Transverse colon (tissue), 4 donors: ENCODE measurements at regions not wholly inside any gene's neighbourhood (a gene's known extent, or its start where the extent isn't known, plus 50 kb on each side); places are given as distances from the start of the nearest gene placed in this dataset.
"Not testable (repeated sequence)": the region's sequence is repeated elsewhere in the genome, so short reads cannot be mapped to it uniquely, and the experiment has no call there.

ENCODE experiments used
- DNase-seq: peaks from one replicate; pipeline ENCODE4 v3.0.0-alpha.2; 2019
- H3K27ac ChIP-seq, 4 donors: fragments of 200-600 bp; sonication (generic); 2 replicates each; pipeline ENCODE4 v1.5.1; 2016 to 2018; ENCODE audit warnings: inconsistent platforms in 4 of 4
- H3K27me3 ChIP-seq: fragments of 200-600 bp; sonication (generic); 2 replicates; pipeline ENCODE4 v1.5.1; 2017; ENCODE audit warnings: inconsistent platforms
- H3K36me3 ChIP-seq, 4 donors: fragments of 200-600 bp; sonication (generic); 2 replicates each; pipeline ENCODE4 v1.5.1; 2017 to 2019; ENCODE audit warnings: inconsistent platforms in 4 of 4
- H3K4me1 ChIP-seq, 4 donors: fragments of 200-600 bp; sonication (generic); 2 replicates each; pipeline ENCODE4 v1.5.1; 2017 to 2020; ENCODE audit warnings: inconsistent platforms in 4 of 4
- H3K4me3 ChIP-seq, 4 donors: fragments of 200-600 bp; sonication (generic); 1 replicate in 1 of 4; 2 replicates in 3 of 4; pipeline versions ENCODE4 v1.5.1 to v1.6.1; 2017 to 2019; ENCODE audit warnings: inconsistent platforms in 4 of 4
- H3K9me3 ChIP-seq, 2 donors: fragments of 200-600 bp; sonication (generic); 2 replicates each; pipeline ENCODE4 v1.5.1; 2017 to 2019; ENCODE audit warnings: inconsistent platforms in 2 of 2
- CTCF ChIP-seq, 5 experiments: fragments of 200-600 bp in 3 of 5; fragments of 450-650 bp in 2 of 5; sonication (generic) in 3 of 5; IDR thresholded peaks; 1 replicate in 2 of 5; 2 replicates in 3 of 5; pipeline ENCODE4 v1.5.1; 2016 to 2017; ENCODE audit warnings: antibody characterized with exemption in 5 of 5, inconsistent platforms in 3 of 5, mild to moderate bottlenecking in 2 of 5, moderate library complexity in 1 of 5
- EP300 ChIP-seq: sonication (generic); formaldehyde crosslinking; IDR thresholded peaks from one replicate; pipeline ENCODE4 v1.6.1; 2017; ENCODE audit warnings: antibody characterized with exemption, low read depth
- POLR2A ChIP-seq: fragments of 450-650 bp; IDR thresholded peaks from one replicate; pipeline ENCODE4 v1.6.1; 2016; ENCODE audit warnings: antibody characterized with exemption, mild to moderate bottlenecking, moderate library complexity
- POLR2AphosphoS5 ChIP-seq, 3 donors: sonication (generic); formaldehyde crosslinking; IDR thresholded peaks; one replicate each; pipeline ENCODE4 v1.6.1; 2016; ENCODE audit warnings: antibody characterized with exemption in 3 of 3
- WGBS, 2 donors: methylation state at CpG; one replicate each; pipeline ENCODE4 v1.1.5; 2018; ENCODE audit warnings: low coverage in 1 of 2; 5-methylcytosine and 5-hydroxymethylcytosine counted together
- in situ Hi-C, 4 donors: fragments of 200-750 bp; cut with MboI; loops; one replicate each; pipeline versions ENCODE4 v1.15.0 to v1.15.1; 2017; ENCODE audit warnings: low sequenced_read_pairs in 3 of 4, low pct_ligation_motif_present in 1 of 4, low pct_unique_long_range_greater_than_20kb in 1 of 4
- intact Hi-C: fragments of 100-400 bp; cut with DNase I; formaldehyde crosslinking; loops from one replicate; pipeline ENCODE4 v1.15.1; 2023; ENCODE audit warnings: low total_unique reads

- Histone ChIP-seq H3K36me3 (no peaks in the 10 kb centered on the region), H3K27me3 (no peaks in the 10 kb centered on the region), H3K27ac (no peak overlapping the region), H3K4me1 (no peaks in the 10 kb centered on the region), H3K9me3 (no peaks in the 10 kb centered on the region), H3K4me3 (no peak overlapping the region)
- WGBS, 2 donors = 62 to 69% methylated on average over 5 of the region's 5 CpGs
- DNase-seq = no peak
- no peak for TF ChIP-seq POLR2A
- no peak for TF ChIP-seq POLR2AphosphoS5 (IDR thresholded peaks at IDR 0.05)
- TF ChIP-seq EP300 = no peak
- no peak for TF ChIP-seq CTCF (IDR thresholded peaks at IDR 0.05)
- intact Hi-C loops = no loop called here
- in situ Hi-C loops = no loop called here
Observed at GRCh38 chr6:85129881-85130280, 320.0 kb upstream of the NT5E start.

- Histone ChIP-seq H3K27ac (no peak overlapping the region), H3K36me3 (no peaks in the 10 kb centered on the region), H3K9me3 (no peaks in the 10 kb centered on the region), H3K4me1 (no peaks in the 10 kb centered on the region), H3K27me3 (no peaks in the 10 kb centered on the region), H3K4me3 (no peak overlapping the region)
- in situ Hi-C loops (no loop called here), intact Hi-C loops (no loop called here)
- no peak for DNase-seq
- WGBS, 2 donors = 54 to 100% methylated on average over 2 to 4 of the region's 4 CpGs
- TF ChIP-seq CTCF (IDR thresholded peaks at IDR 0.05) (no peak), EP300 (no peak), POLR2A (no peak), POLR2AphosphoS5 (IDR thresholded peaks at IDR 0.05) (no peak)
Observed at GRCh38 chr6:85128781-85129180, 321.1 kb upstream of the NT5E start.

GRCh38 chr6:85128256-85128655 lies 321.6 kb upstream of the NT5E start:
- WGBS, 2 donors = 41 to 81% methylated on average over 3 of the region's 3 CpGs
- in situ Hi-C loops = not testable (repeated sequence)

GRCh38 chr6:85127696-85128243 lies 322.1 kb upstream of the NT5E start:
- H3K27ac ChIP-seq = no peak overlapping the region
- intact Hi-C loops (no loop called here), in situ Hi-C loops (no loop called here)
- H3K4me3 ChIP-seq = no peak overlapping the region
- H3K4me1 ChIP-seq = no peaks in the 10 kb centered on the region
- TF ChIP-seq POLR2AphosphoS5 (IDR thresholded peaks at IDR 0.05) = no peak
- TF ChIP-seq POLR2A = no peak
- no peak for TF ChIP-seq EP300
- TF ChIP-seq CTCF (IDR thresholded peaks at IDR 0.05) = no peak
- H3K9me3 ChIP-seq = no peaks in the 10 kb centered on the region
- no peak for DNase-seq
- H3K27me3 ChIP-seq = no peaks in the 10 kb centered on the region
- no peaks in the 10 kb centered on the region for H3K36me3 ChIP-seq
- WGBS, 2 donors = 51 to 67% methylated on average over 1 to 3 of the region's 3 CpGs

More at GRCh38 chr6:85128256-85128655, 321.6 kb upstream of the NT5E start:
- H3K9me3 ChIP-seq, H3K36me3 ChIP-seq, H3K4me1 ChIP-seq, DNase-seq, intact Hi-C loops, H3K27me3 ChIP-seq, H3K4me3 ChIP-seq, H3K27ac ChIP-seq: not testable (repeated sequence)

- no peaks in the 10 kb centered on the region for H3K4me1 ChIP-seq
- DNase-seq = no peak
- TF ChIP-seq EP300 (no peak), POLR2AphosphoS5 (IDR thresholded peaks at IDR 0.05) (no peak), CTCF (IDR thresholded peaks at IDR 0.05) (no peak), POLR2A (no peak)
- no peak overlapping the region for H3K27ac ChIP-seq
- no peaks in the 10 kb centered on the region for H3K27me3 ChIP-seq
- intact Hi-C loops (no loop called here), in situ Hi-C loops (no loop called here)
- no peaks in the 10 kb centered on the region for H3K36me3 ChIP-seq
- H3K9me3 ChIP-seq = no peaks in the 10 kb centered on the region
- H3K4me3 ChIP-seq = no peak overlapping the region
- 62% methylated on average over 4 of the region's 4 CpGs; no CpG with 5 or more reads in 1 of the 2 donors for WGBS, 2 donors
Observed at GRCh38 chr6:85127168-85127498, 322.8 kb upstream of the NT5E start.
